ENCODE measurements at regions not wholly inside any gene's neighbourhood (a gene's known extent, or its start where the extent isn't known, plus 50 kb on each side); places are given as distances from the start of the nearest gene placed in this dataset.

- H4K20me1 ChIP-seq (ENCODE audit: insufficient read depth, low read length): no peaks in the 10 kb centered on the region
- H3K36me3 ChIP-seq (ENCODE audit: insufficient read depth, low read length): no peaks in the 10 kb centered on the region
- no peaks in the 10 kb centered on the region for H3K79me2 ChIP-seq (ENCODE audit: insufficient read depth, low read depth, low read length)
- intact Hi-C loops (cut with micrococcal nuclease; ENCODE audit: unreplicated experiment): no loop called here
- DNase-seq (ENCODE audit: low spot score): no peak
- ChIA-PET POLR2A (no interaction called here), CTCF (ENCODE audit: unreplicated experiment) (no interaction called here)
- no peak overlapping the region for H3K4me3 ChIP-seq (ENCODE audit: low read depth, low read length, poor library complexity, severe bottlenecking)
- no peak overlapping the region for H3K27ac ChIP-seq (ENCODE audit: low read depth, low read length, poor library complexity, severe bottlenecking)
- H3K4me2 ChIP-seq (ENCODE audit: low read length): no peak overlapping the region
- no peaks in the 10 kb centered on the region for H3K4me1 ChIP-seq (ENCODE audit: insufficient read depth, low read length, poor library complexity, severe bottlenecking)
- no peaks in the 10 kb centered on the region for H3K9me3 ChIP-seq (ENCODE audit: low read length)
- H2AFZ ChIP-seq (ENCODE audit: low read length): no peak overlapping the region
- TF ChIP-seq, protein P1, sequence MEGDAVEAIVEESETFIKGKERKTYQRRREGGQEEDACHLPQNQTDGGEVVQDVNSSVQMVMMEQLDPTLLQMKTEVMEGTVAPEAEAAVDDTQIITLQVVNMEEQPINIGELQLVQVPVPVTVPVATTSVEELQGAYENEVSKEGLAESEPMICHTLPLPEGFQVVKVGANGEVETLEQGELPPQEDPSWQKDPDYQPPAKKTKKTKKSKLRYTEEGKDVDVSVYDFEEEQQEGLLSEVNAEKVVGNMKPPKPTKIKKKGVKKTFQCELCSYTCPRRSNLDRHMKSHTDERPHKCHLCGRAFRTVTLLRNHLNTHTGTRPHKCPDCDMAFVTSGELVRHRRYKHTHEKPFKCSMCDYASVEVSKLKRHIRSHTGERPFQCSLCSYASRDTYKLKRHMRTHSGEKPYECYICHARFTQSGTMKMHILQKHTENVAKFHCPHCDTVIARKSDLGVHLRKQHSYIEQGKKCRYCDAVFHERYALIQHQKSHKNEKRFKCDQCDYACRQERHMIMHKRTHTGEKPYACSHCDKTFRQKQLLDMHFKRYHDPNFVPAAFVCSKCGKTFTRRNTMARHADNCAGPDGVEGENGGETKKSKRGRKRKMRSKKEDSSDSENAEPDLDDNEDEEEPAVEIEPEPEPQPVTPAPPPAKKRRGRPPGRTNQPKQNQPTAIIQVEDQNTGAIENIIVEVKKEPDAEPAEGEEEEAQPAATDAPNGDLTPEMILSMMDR (conservative IDR thresholded peaks at IDR 0.05; ENCODE audit: low read length): no peak
- TF ChIP-seq EZH2phosphoT487 (IDR thresholded peaks at IDR 0.05; ENCODE audit: borderline replicate concordance, low read depth, low read length): no peak
- H3K9me2 ChIP-seq (ENCODE audit: insufficient read depth, low read length): no peaks in the 10 kb centered on the region
- no TSS peak for BruUV-seq (replicated peaks)
These were observed 126.4 kb downstream of the TMSB4Y start for GRCh38 chrY:13830089-13830488.

- Histone ChIP-seq H3K4me2 (ENCODE audit: low read length) (no peak overlapping the region), H3K27ac (ENCODE audit: low read depth, low read length, poor library complexity, severe bottlenecking) (no peak overlapping the region), H3K4me1 (ENCODE audit: insufficient read depth, low read length, poor library complexity, severe bottlenecking) (no peaks in the 10 kb centered on the region), H4K20me1 (ENCODE audit: insufficient read depth, low read length) (no peaks in the 10 kb centered on the region), H3K4me3 (ENCODE audit: low read depth, low read length, poor library complexity, severe bottlenecking) (no peak overlapping the region), H3K36me3 (ENCODE audit: insufficient read depth, low read length) (no peaks in the 10 kb centered on the region), H3K9me3 (ENCODE audit: low read length) (no peaks in the 10 kb centered on the region), H3K9me2 (ENCODE audit: insufficient read depth, low read length) (no peaks in the 10 kb centered on the region), H2AFZ (ENCODE audit: low read length) (no peak overlapping the region), H3K79me2 (ENCODE audit: insufficient read depth, low read depth, low read length) (no peaks in the 10 kb centered on the region)
- intact Hi-C loops (cut with micrococcal nuclease; ENCODE audit: unreplicated experiment): no loop called here
- POLR2A ChIA-PET: no interaction called here
- CTCF ChIA-PET (ENCODE audit: unreplicated experiment): no interaction called here
- TF ChIP-seq EZH2phosphoT487 (IDR thresholded peaks at IDR 0.05; ENCODE audit: borderline replicate concordance, low read depth, low read length): no peak
- TF ChIP-seq, protein P1 (conservative IDR thresholded peaks at IDR 0.05; ENCODE audit: low read length): no peak
- no peak for DNase-seq (ENCODE audit: low spot score)
- BruUV-seq (replicated peaks): no TSS peak
These were observed 140.7 kb downstream of the TMSB4Y start for GRCh38 chrY:13844411-13844810.

GRCh38 chrY:13845276-13845675 is 141.0 kb downstream of the VCY start:
- Histone ChIP-seq H3K4me2 (ENCODE audit: low read length) (no peak overlapping the region), H3K9me2 (ENCODE audit: insufficient read depth, low read length) (no peaks in the 10 kb centered on the region), H3K36me3 (ENCODE audit: insufficient read depth, low read length) (no peaks in the 10 kb centered on the region), H2AFZ (ENCODE audit: low read length) (no peak overlapping the region), H3K27ac (ENCODE audit: low read depth, low read length, poor library complexity, severe bottlenecking) (no peak overlapping the region), H3K79me2 (ENCODE audit: insufficient read depth, low read depth, low read length) (no peaks in the 10 kb centered on the region), H4K20me1 (ENCODE audit: insufficient read depth, low read length) (no peaks in the 10 kb centered on the region), H3K9me3 (ENCODE audit: low read length) (no peaks in the 10 kb centered on the region), H3K4me3 (ENCODE audit: low read depth, low read length, poor library complexity, severe bottlenecking) (no peak overlapping the region), H3K4me1 (ENCODE audit: insufficient read depth, low read length, poor library complexity, severe bottlenecking) (no peaks in the 10 kb centered on the region)
- DNase-seq (ENCODE audit: low spot score): no peak
- POLR2A ChIA-PET: no interaction called here
- TF ChIP-seq, protein P1 (conservative IDR thresholded peaks at IDR 0.05; ENCODE audit: low read length): no peak
- no peak for TF ChIP-seq EZH2phosphoT487 (IDR thresholded peaks at IDR 0.05; ENCODE audit: borderline replicate concordance, low read depth, low read length)
- BruUV-seq (replicated peaks): no TSS peak
- intact Hi-C loops (cut with micrococcal nuclease; ENCODE audit: unreplicated experiment): no loop called here
- CTCF ChIA-PET (ENCODE audit: unreplicated experiment): no interaction called here
